OCI-LY1 (cell line): ENCODE measurements at regions not wholly inside any gene's neighbourhood (a gene's known extent, or its start where the extent isn't known, plus 50 kb on each side); places are given as distances from the start of the nearest gene placed in this dataset.

Experiments used
- EZH2 ChIP-seq: fragments of 200-600 bp; sonication (generic), shearing (Covaris generic); IDR thresholded peaks from 2 replicates; pipeline ENCODE4 v1.8.0; 2017; ENCODE audit warnings: borderline replicate concordance, mixed run types, mild to moderate bottlenecking, antibody characterized with exemption, low read length, moderate library complexity, mixed read lengths
- TF ChIP-seq, protein P1 (sequence below): fragments of 200-600 bp; sonication (generic), shearing (Covaris generic); IDR thresholded peaks from 2 replicates; pipeline ENCODE4 v1.5.1; 2017; ENCODE audit warnings: mild to moderate bottlenecking, antibody characterized with exemption, low read length, moderate library complexity, mixed read lengths

DNA sequence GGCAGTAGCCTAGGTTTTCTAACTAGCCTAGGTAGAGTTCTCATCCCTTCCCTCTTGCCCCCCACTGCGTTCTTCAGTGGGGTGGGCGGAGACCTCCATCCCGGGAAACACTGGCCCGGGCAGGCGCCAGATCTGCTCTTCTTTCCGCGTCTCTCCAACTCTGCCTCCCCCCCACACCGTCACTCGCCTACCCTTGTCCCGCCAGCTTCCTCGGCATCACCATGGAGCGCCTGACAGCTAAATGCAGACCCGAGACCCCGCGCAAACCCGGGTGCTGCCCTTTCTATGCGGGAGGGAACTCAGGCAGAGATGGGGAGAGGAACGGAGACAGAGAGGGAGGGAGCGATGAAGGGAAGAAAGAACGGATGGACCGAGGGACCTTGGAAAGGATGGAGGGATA, 1494.8 kb upstream of the DEFB115 start:
- no peak for TF ChIP-seq EZH2
- TF ChIP-seq, protein P1, sequence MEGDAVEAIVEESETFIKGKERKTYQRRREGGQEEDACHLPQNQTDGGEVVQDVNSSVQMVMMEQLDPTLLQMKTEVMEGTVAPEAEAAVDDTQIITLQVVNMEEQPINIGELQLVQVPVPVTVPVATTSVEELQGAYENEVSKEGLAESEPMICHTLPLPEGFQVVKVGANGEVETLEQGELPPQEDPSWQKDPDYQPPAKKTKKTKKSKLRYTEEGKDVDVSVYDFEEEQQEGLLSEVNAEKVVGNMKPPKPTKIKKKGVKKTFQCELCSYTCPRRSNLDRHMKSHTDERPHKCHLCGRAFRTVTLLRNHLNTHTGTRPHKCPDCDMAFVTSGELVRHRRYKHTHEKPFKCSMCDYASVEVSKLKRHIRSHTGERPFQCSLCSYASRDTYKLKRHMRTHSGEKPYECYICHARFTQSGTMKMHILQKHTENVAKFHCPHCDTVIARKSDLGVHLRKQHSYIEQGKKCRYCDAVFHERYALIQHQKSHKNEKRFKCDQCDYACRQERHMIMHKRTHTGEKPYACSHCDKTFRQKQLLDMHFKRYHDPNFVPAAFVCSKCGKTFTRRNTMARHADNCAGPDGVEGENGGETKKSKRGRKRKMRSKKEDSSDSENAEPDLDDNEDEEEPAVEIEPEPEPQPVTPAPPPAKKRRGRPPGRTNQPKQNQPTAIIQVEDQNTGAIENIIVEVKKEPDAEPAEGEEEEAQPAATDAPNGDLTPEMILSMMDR: no peak
